ENCODE measurements at regions not wholly inside any gene's neighbourhood (a gene's known extent, or its start where the extent isn't known, plus 50 kb on each side); places are given as distances from the start of the nearest gene placed in this dataset.

- Histone ChIP-seq H3K9ac (ENCODE audit: low read depth, low read length) (no peak overlapping the region), H3K27ac (ENCODE audit: low read length) (no peak overlapping the region), H3K4me3 (ENCODE audit: low read length) (no peak overlapping the region), H3K36me3 (ENCODE audit: insufficient read depth, low read depth, low read length) (no peaks in the 10 kb centered on the region), H3K27me3 (ENCODE audit: insufficient read depth, low read length) (no peaks in the 10 kb centered on the region), H3K4me1 (ENCODE audit: insufficient read depth, low read length) (peaks cover 11% of the 10 kb centered on the region; the same call in 1 of the 2 replicates), H3K9me3 (ENCODE audit: insufficient read depth, low read depth, low read length) (no peaks in the 10 kb centered on the region)
Measured at GRCh38 chr3:117518364-117518763, 808.8 kb downstream of the TUSC7 start.

- Histone ChIP-seq H3K27me3 (ENCODE audit: insufficient read depth, low read length) (no peaks in the 10 kb centered on the region), H3K4me1 (ENCODE audit: insufficient read depth, low read length) (peaks cover 11% of the 10 kb centered on the region; the same call in 1 of the 2 replicates), H3K36me3 (ENCODE audit: insufficient read depth, low read depth, low read length) (no peaks in the 10 kb centered on the region), H3K4me3 (ENCODE audit: low read length) (no peak overlapping the region), H3K9me3 (ENCODE audit: insufficient read depth, low read depth, low read length) (no peaks in the 10 kb centered on the region), H3K9ac (ENCODE audit: low read depth, low read length) (no peak overlapping the region), H3K27ac (ENCODE audit: low read length) (no peak overlapping the region)
Measured at GRCh38 chr3:117519776-117520175, 810.2 kb downstream of the TUSC7 start.

- H3K9me3 ChIP-seq (ENCODE audit: insufficient read depth, low read depth, low read length), result no peaks in the 10 kb centered on the region
- no peaks in the 10 kb centered on the region for H3K36me3 ChIP-seq (ENCODE audit: insufficient read depth, low read depth, low read length)
- H3K27me3 ChIP-seq (ENCODE audit: insufficient read depth, low read length), result no peaks in the 10 kb centered on the region
- H3K9ac ChIP-seq (ENCODE audit: low read depth, low read length), result no peak overlapping the region
- peaks cover 11% of the 10 kb centered on the region; the same call in 1 of the 2 replicates for H3K4me1 ChIP-seq (ENCODE audit: insufficient read depth, low read length)
- no peak overlapping the region for H3K4me3 ChIP-seq (ENCODE audit: low read length)
- H3K27ac ChIP-seq (ENCODE audit: low read length), result no peak overlapping the region
Measured at GRCh38 chr3:117520582-117520981, 811.0 kb downstream of the TUSC7 start.

GRCh38 chr3:117523418-117523817 lies 813.8 kb downstream of the TUSC7 start:
- no peaks in the 10 kb centered on the region for H3K36me3 ChIP-seq (ENCODE audit: insufficient read depth, low read depth, low read length)
- no peak overlapping the region for H3K27ac ChIP-seq (ENCODE audit: low read length)
- peaks cover 11% of the 10 kb centered on the region; the same call in 1 of the 2 replicates for H3K4me1 ChIP-seq (ENCODE audit: insufficient read depth, low read length)
- H3K9me3 ChIP-seq (ENCODE audit: insufficient read depth, low read depth, low read length), result no peaks in the 10 kb centered on the region
- H3K4me3 ChIP-seq (ENCODE audit: low read length), result no peak overlapping the region
- H3K27me3 ChIP-seq (ENCODE audit: insufficient read depth, low read length), result no peaks in the 10 kb centered on the region
- H3K9ac ChIP-seq (ENCODE audit: low read depth, low read length), result no peak overlapping the region

- no peaks in the 10 kb centered on the region for H3K27me3 ChIP-seq (ENCODE audit: insufficient read depth, low read length)
- H3K4me1 ChIP-seq (ENCODE audit: insufficient read depth, low read length), result peaks cover 9% of the 10 kb centered on the region; the same call in 1 of the 2 replicates
- H3K9me3 ChIP-seq (ENCODE audit: insufficient read depth, low read depth, low read length), result no peaks in the 10 kb centered on the region
- no peak overlapping the region for H3K4me3 ChIP-seq (ENCODE audit: low read length)
- no peak overlapping the region for H3K9ac ChIP-seq (ENCODE audit: low read depth, low read length)
- no peaks in the 10 kb centered on the region for H3K36me3 ChIP-seq (ENCODE audit: insufficient read depth, low read depth, low read length)
- H3K27ac ChIP-seq (ENCODE audit: low read length), result no peak overlapping the region
Measured at GRCh38 chr3:117524890-117525289, 815.3 kb downstream of the TUSC7 start.

GRCh38 chr3:117526470-117527079 lies 817.0 kb downstream of the TUSC7 start:
- Histone ChIP-seq H3K9me3 (ENCODE audit: insufficient read depth, low read depth, low read length) (no peaks in the 10 kb centered on the region), H3K27me3 (ENCODE audit: insufficient read depth, low read length) (no peaks in the 10 kb centered on the region), H3K4me3 (ENCODE audit: low read length) (no peak overlapping the region), H3K36me3 (ENCODE audit: insufficient read depth, low read depth, low read length) (no peaks in the 10 kb centered on the region), H3K9ac (ENCODE audit: low read depth, low read length) (no peak overlapping the region), H3K27ac (ENCODE audit: low read length) (no peak overlapping the region), H3K4me1 (ENCODE audit: insufficient read depth, low read length) (no peaks in the 10 kb centered on the region)

- Histone ChIP-seq H3K9ac (ENCODE audit: low read depth, low read length) (no peak overlapping the region), H3K4me1 (ENCODE audit: insufficient read depth, low read length) (no peaks in the 10 kb centered on the region), H3K27me3 (ENCODE audit: insufficient read depth, low read length) (no peaks in the 10 kb centered on the region), H3K4me3 (ENCODE audit: low read length) (no peak overlapping the region), H3K9me3 (ENCODE audit: insufficient read depth, low read depth, low read length) (no peaks in the 10 kb centered on the region), H3K27ac (ENCODE audit: low read length) (no peak overlapping the region), H3K36me3 (ENCODE audit: insufficient read depth, low read depth, low read length) (no peaks in the 10 kb centered on the region)
Measured at GRCh38 chr3:117527346-117527745, 817.8 kb downstream of the TUSC7 start.

- no peak overlapping the region for H3K4me3 ChIP-seq (ENCODE audit: low read length)
- H3K27ac ChIP-seq (ENCODE audit: low read length), result no peak overlapping the region
- no peaks in the 10 kb centered on the region for H3K36me3 ChIP-seq (ENCODE audit: insufficient read depth, low read depth, low read length)
- H3K27me3 ChIP-seq (ENCODE audit: insufficient read depth, low read length), result no peaks in the 10 kb centered on the region
- H3K4me1 ChIP-seq (ENCODE audit: insufficient read depth, low read length), result no peaks in the 10 kb centered on the region
- no peaks in the 10 kb centered on the region for H3K9me3 ChIP-seq (ENCODE audit: insufficient read depth, low read depth, low read length)
- no peak overlapping the region for H3K9ac ChIP-seq (ENCODE audit: low read depth, low read length)
Measured at GRCh38 chr3:117528688-117529087, 819.1 kb downstream of the TUSC7 start.

- no peak overlapping the region for H3K27ac ChIP-seq (ENCODE audit: low read length)
- no peaks in the 10 kb centered on the region for H3K9me3 ChIP-seq (ENCODE audit: insufficient read depth, low read depth, low read length)
- no peak overlapping the region for H3K9ac ChIP-seq (ENCODE audit: low read depth, low read length)
- H3K36me3 ChIP-seq (ENCODE audit: insufficient read depth, low read depth, low read length), result no peaks in the 10 kb centered on the region
- H3K4me1 ChIP-seq (ENCODE audit: insufficient read depth, low read length), result no peaks in the 10 kb centered on the region
- no peaks in the 10 kb centered on the region for H3K27me3 ChIP-seq (ENCODE audit: insufficient read depth, low read length)
- no peak overlapping the region for H3K4me3 ChIP-seq (ENCODE audit: low read length)
Measured at GRCh38 chr3:117531078-117531767, 821.6 kb downstream of the TUSC7 start.

- Histone ChIP-seq H3K4me1 (ENCODE audit: insufficient read depth, low read length) (no peaks in the 10 kb centered on the region), H3K4me3 (ENCODE audit: low read length) (no peak overlapping the region), H3K27ac (ENCODE audit: low read length) (no peak overlapping the region), H3K9me3 (ENCODE audit: insufficient read depth, low read depth, low read length) (no peaks in the 10 kb centered on the region), H3K27me3 (ENCODE audit: insufficient read depth, low read length) (no peaks in the 10 kb centered on the region), H3K36me3 (ENCODE audit: insufficient read depth, low read depth, low read length) (no peaks in the 10 kb centered on the region), H3K9ac (ENCODE audit: low read depth, low read length) (no peak overlapping the region)
Measured at GRCh38 chr3:117532268-117532667, 822.7 kb downstream of the TUSC7 start.

GRCh38 chr3:117534138-117534537 lies 824.6 kb downstream of the TUSC7 start:
- no peaks in the 10 kb centered on the region for H3K27me3 ChIP-seq (ENCODE audit: insufficient read depth, low read length)
- no peak overlapping the region for H3K9ac ChIP-seq (ENCODE audit: low read depth, low read length)
- H3K4me1 ChIP-seq (ENCODE audit: insufficient read depth, low read length), result no peaks in the 10 kb centered on the region
- H3K9me3 ChIP-seq (ENCODE audit: insufficient read depth, low read depth, low read length), result no peaks in the 10 kb centered on the region
- no peak overlapping the region for H3K27ac ChIP-seq (ENCODE audit: low read length)
- no peak overlapping the region for H3K4me3 ChIP-seq (ENCODE audit: low read length)
- H3K36me3 ChIP-seq (ENCODE audit: insufficient read depth, low read depth, low read length), result no peaks in the 10 kb centered on the region

GRCh38 chr3:117536006-117536405 lies 826.4 kb downstream of the TUSC7 start:
- Histone ChIP-seq H3K4me1 (ENCODE audit: insufficient read depth, low read length) (no peaks in the 10 kb centered on the region), H3K9ac (ENCODE audit: low read depth, low read length) (no peak overlapping the region), H3K36me3 (ENCODE audit: insufficient read depth, low read depth, low read length) (no peaks in the 10 kb centered on the region), H3K27me3 (ENCODE audit: insufficient read depth, low read length) (no peaks in the 10 kb centered on the region), H3K9me3 (ENCODE audit: insufficient read depth, low read depth, low read length) (no peaks in the 10 kb centered on the region), H3K27ac (ENCODE audit: low read length) (no peak overlapping the region), H3K4me3 (ENCODE audit: low read length) (no peak overlapping the region)

Measured in iPS-20b (cell line).